Activated T-cell treated with anti-CD3 and anti-CD28 coated beads, Interleukin-2, amount 50 U/mL, for 72 hours (primary cell): ENCODE measurements at regions not wholly inside any gene's neighbourhood (a gene's known extent, or its start where the extent isn't known, plus 50 kb on each side); places are given as distances from the start of the nearest gene placed in this dataset.

Experiments
- ATAC-seq, 2 donors: fragments of 150-1000 bp; cut with Tn5 transposase; replicated peaks in 1 of 2; 2 replicates each; pipeline ENCODE4 v1.10.0; 2021; ENCODE audit warnings: moderate library complexity in 2 of 2, mild to moderate bottlenecking in 1 of 2
- DNase-seq, 2 donors: peaks; one replicate each; pipeline ENCODE4 v3.0.0; 2021 to 2022; ENCODE audit warnings: mixed read lengths in 1 of 2
- H3K27ac Mint-ChIP-seq: one replicate; pipeline ENCODE4 v1.8.0; 2022; ENCODE audit warnings: mild to moderate bottlenecking, moderate library complexity, mixed read lengths
- H3K27me3 Mint-ChIP-seq: one replicate; pipeline ENCODE4 v1.8.0; 2022; ENCODE audit warnings: low read depth, mixed read lengths
- H3K36me3 Mint-ChIP-seq, 2 donors: one replicate each; pipeline ENCODE4 v1.8.0; 2022; ENCODE audit warnings: mixed read lengths in 2 of 2, mild to moderate bottlenecking in 1 of 2; ENCODE audit not compliant: insufficient read depth in 2 of 2
- H3K4me1 Mint-ChIP-seq: one replicate; pipeline ENCODE4 v1.8.0; 2022; ENCODE audit warnings: low read depth, mixed read lengths
- H3K4me3 Mint-ChIP-seq, 2 donors: one replicate each; pipeline ENCODE4 v1.8.0; 2022; ENCODE audit warnings: mild to moderate bottlenecking in 2 of 2, mixed read lengths in 2 of 2, moderate library complexity in 2 of 2
- H3K9me3 Mint-ChIP-seq, 2 donors: one replicate each; pipeline ENCODE4 v1.8.0; 2022; ENCODE audit warnings: mixed read lengths in 2 of 2

GRCh38 chr9:115743709-115744605 lies 409.6 kb upstream of the PAPPA start:
- H3K27ac Mint-ChIP-seq, result no peak overlapping the region
- H3K27me3 Mint-ChIP-seq, result no peaks in the 10 kb centered on the region
- H3K36me3 Mint-ChIP-seq, result no peaks in the 10 kb centered on the region
- DNase-seq, result no peak
- peaks cover 0 to 2% of the 10 kb centered on the region in 2 donors for H3K9me3 Mint-ChIP-seq
- H3K4me3 Mint-ChIP-seq, result no peak overlapping the region
- H3K4me1 Mint-ChIP-seq, result no peaks in the 10 kb centered on the region
- ATAC-seq, result no peak

GRCh38 chr9:115746496-115746895 lies 407.1 kb upstream of the PAPPA start:
- no peaks in the 10 kb centered on the region for H3K27me3 Mint-ChIP-seq
- no peak for ATAC-seq
- no peak overlapping the region for H3K27ac Mint-ChIP-seq
- no peaks in the 10 kb centered on the region for H3K36me3 Mint-ChIP-seq
- H3K4me3 Mint-ChIP-seq, result no peak overlapping the region
- H3K4me1 Mint-ChIP-seq, result no peaks in the 10 kb centered on the region
- no peak for DNase-seq
- H3K9me3 Mint-ChIP-seq, result peaks cover 0 to 2% of the 10 kb centered on the region in 2 donors

GRCh38 chr9:115747731-115748130 lies 405.9 kb upstream of the PAPPA start:
- Mint-ChIP-seq H3K4me3 (no peak overlapping the region), H3K27ac (no peak overlapping the region), H3K36me3 (no peaks in the 10 kb centered on the region), H3K9me3 (peaks cover 0 to 2% of the 10 kb centered on the region in 2 donors), H3K4me1 (no peaks in the 10 kb centered on the region), H3K27me3 (no peaks in the 10 kb centered on the region)
- no peak for DNase-seq
- ATAC-seq, result no peak

- H3K27ac Mint-ChIP-seq, result no peak overlapping the region
Measured at GRCh38 chr9:115756736-115757135, 396.9 kb upstream of the PAPPA start.

GRCh38 chr9:115757461-115757860 lies 396.1 kb upstream of the PAPPA start:
- DNase-seq, result no peak
- Mint-ChIP-seq H3K27me3 (no peaks in the 10 kb centered on the region), H3K36me3 (no peaks in the 10 kb centered on the region), H3K4me1 (no peaks in the 10 kb centered on the region), H3K27ac (no peak overlapping the region), H3K9me3 (peaks cover 2% of the 10 kb centered on the region in 2 donors), H3K4me3 (no peak overlapping the region)
- ATAC-seq, result no peak

More at GRCh38 chr9:115756736-115757135, 396.9 kb upstream of the PAPPA start:
- no peaks in the 10 kb centered on the region for H3K27me3 Mint-ChIP-seq
- no peak overlapping the region for H3K4me3 Mint-ChIP-seq
- H3K9me3 Mint-ChIP-seq, result peaks cover 2% of the 10 kb centered on the region in 2 donors
- DNase-seq, result no peak
- H3K36me3 Mint-ChIP-seq, result no peaks in the 10 kb centered on the region
- no peaks in the 10 kb centered on the region for H3K4me1 Mint-ChIP-seq
- ATAC-seq, result no peak

GRCh38 chr9:115758441-115758840 lies 395.1 kb upstream of the PAPPA start:
- H3K4me1 Mint-ChIP-seq, result no peaks in the 10 kb centered on the region
- no peak overlapping the region for H3K4me3 Mint-ChIP-seq
- DNase-seq, result no peak
- ATAC-seq, result no peak
- H3K36me3 Mint-ChIP-seq, result no peaks in the 10 kb centered on the region
- H3K9me3 Mint-ChIP-seq, result peaks cover 2 to 3% of the 10 kb centered on the region in 2 donors
- H3K27me3 Mint-ChIP-seq, result no peaks in the 10 kb centered on the region
- H3K27ac Mint-ChIP-seq, result no peak overlapping the region

- Mint-ChIP-seq H3K9me3 (peaks cover 2 to 3% of the 10 kb centered on the region in 2 donors), H3K27me3 (no peaks in the 10 kb centered on the region), H3K4me3 (no peak overlapping the region), H3K4me1 (no peaks in the 10 kb centered on the region), H3K36me3 (no peaks in the 10 kb centered on the region), H3K27ac (no peak overlapping the region)
- ATAC-seq (no peak), DNase-seq (no peak)
Measured at GRCh38 chr9:115759426-115759825, 394.2 kb upstream of the PAPPA start.

- no peak for DNase-seq
- Mint-ChIP-seq H3K36me3 (no peaks in the 10 kb centered on the region), H3K4me1 (no peaks in the 10 kb centered on the region), H3K4me3 (no peak overlapping the region), H3K27ac (no peak overlapping the region), H3K9me3 (peaks cover 0 to 1% of the 10 kb centered on the region in 2 donors), H3K27me3 (no peaks in the 10 kb centered on the region)
- ATAC-seq, result no peak
Measured at GRCh38 chr9:115764645-115765044, 388.9 kb upstream of the PAPPA start.

- no peak overlapping the region for H3K4me3 Mint-ChIP-seq
- no peaks in the 10 kb centered on the region for H3K27me3 Mint-ChIP-seq
- no peaks in the 10 kb centered on the region for H3K36me3 Mint-ChIP-seq
- no peaks in the 10 kb centered on the region for H3K4me1 Mint-ChIP-seq
- H3K9me3 Mint-ChIP-seq, result peaks cover under 1 to 1% of the 10 kb centered on the region in 2 donors
- DNase-seq, result no peak
- no peak overlapping the region for H3K27ac Mint-ChIP-seq
- ATAC-seq, result no peak
Measured at GRCh38 chr9:115765060-115765459, 388.5 kb upstream of the PAPPA start.

GRCh38 chr9:115766370-115766955 lies 387.1 kb upstream of the PAPPA start:
- H3K4me3 Mint-ChIP-seq, result no peak overlapping the region
- no peaks in the 10 kb centered on the region for H3K4me1 Mint-ChIP-seq
- no peaks in the 10 kb centered on the region for H3K36me3 Mint-ChIP-seq
- H3K27me3 Mint-ChIP-seq, result no peaks in the 10 kb centered on the region
- H3K27ac Mint-ChIP-seq, result no peak overlapping the region
- peaks cover 1 to 3% of the 10 kb centered on the region in 2 donors for H3K9me3 Mint-ChIP-seq
- DNase-seq (no peak), ATAC-seq (no peak)

- Mint-ChIP-seq H3K4me3 (no peak overlapping the region), H3K4me1 (no peaks in the 10 kb centered on the region), H3K27me3 (no peaks in the 10 kb centered on the region), H3K9me3 (peaks cover 0 to 3% of the 10 kb centered on the region in 2 donors), H3K36me3 (no peaks in the 10 kb centered on the region), H3K27ac (no peak overlapping the region)
- ATAC-seq (no peak), DNase-seq (no peak)
Measured at GRCh38 chr9:115770521-115770920, 383.1 kb upstream of the PAPPA start.

GRCh38 chr9:115775659-115776058 lies 377.9 kb upstream of the PAPPA start:
- no peak for ATAC-seq
- H3K9me3 Mint-ChIP-seq, result peaks cover 2% of the 10 kb centered on the region in 2 donors
- no peaks in the 10 kb centered on the region for H3K4me1 Mint-ChIP-seq
- no peak overlapping the region for H3K4me3 Mint-ChIP-seq
- no peaks in the 10 kb centered on the region for H3K36me3 Mint-ChIP-seq
- H3K27ac Mint-ChIP-seq, result no peak overlapping the region
- no peaks in the 10 kb centered on the region for H3K27me3 Mint-ChIP-seq
- DNase-seq, result no peak

- Mint-ChIP-seq H3K4me1 (no peaks in the 10 kb centered on the region), H3K27ac (no peak overlapping the region), H3K36me3 (no peaks in the 10 kb centered on the region), H3K27me3 (no peaks in the 10 kb centered on the region), H3K9me3 (peaks cover 4 to 5% of the 10 kb centered on the region in 2 donors), H3K4me3 (no peak overlapping the region)
- ATAC-seq, result no peak
- no peak for DNase-seq
Measured at GRCh38 chr9:115777610-115778009, 376.0 kb upstream of the PAPPA start.
